ENCODE measurements at regions not wholly inside any gene's neighbourhood (a gene's known extent, or its start where the extent isn't known, plus 50 kb on each side); places are given as distances from the start of the nearest gene placed in this dataset.

DNA sequence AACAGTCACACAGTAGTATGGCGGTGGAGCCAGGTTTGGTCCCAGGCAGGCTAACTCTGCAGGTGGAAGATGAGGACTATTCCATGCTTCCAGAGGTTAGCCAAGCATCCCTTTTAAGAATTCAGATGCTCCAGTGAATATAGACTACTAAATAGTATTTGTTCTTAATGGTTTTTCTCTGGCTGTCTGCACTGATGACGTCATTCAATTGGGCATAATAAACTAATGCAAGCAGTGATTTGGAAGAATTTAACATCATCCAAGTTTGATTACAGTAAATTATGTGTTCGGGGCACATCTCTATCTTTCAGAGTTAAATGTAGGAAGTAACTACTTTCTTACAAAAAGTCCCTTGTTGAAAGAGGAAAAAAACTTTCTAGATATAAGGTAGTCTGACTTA lies 78.8 kb upstream of the RND3 start:
- TF ChIP-seq POLR2AphosphoS5 (IDR thresholded peaks at IDR 0.05; ENCODE audit: borderline replicate concordance, low read depth, low read length) (no peak), EZH2 (IDR thresholded peaks at IDR 0.05) (no peak), FOXP2 (optimal IDR thresholded peaks at IDR 0.05; ENCODE audit: control extremely low read depth, extremely low read length, insufficient read depth) (no peak)
